Stomach smooth muscle (tissue), 2 donors: ENCODE measurements at regions not wholly inside any gene's neighbourhood (a gene's known extent, or its start where the extent isn't known, plus 50 kb on each side); places are given as distances from the start of the nearest gene placed in this dataset.

Experiments used
- H3K27ac ChIP-seq: one replicate; pipeline ENCODE4 v1.7.0; 2013; ENCODE audit warnings: mild to moderate bottlenecking, low read length, inconsistent platforms
- H3K27me3 ChIP-seq, 2 donors: one replicate each; pipeline ENCODE4 v1.7.0; 2013; ENCODE audit warnings: low read length in 2 of 2; ENCODE audit not compliant: insufficient read depth in 2 of 2, control insufficient read depth in 1 of 2
- H3K36me3 ChIP-seq, 2 donors: one replicate each; pipeline ENCODE4 v1.7.0; 2013; ENCODE audit warnings: low read length in 2 of 2; ENCODE audit not compliant: control insufficient read depth in 2 of 2, insufficient read depth in 2 of 2
- H3K4me1 ChIP-seq: one replicate; pipeline ENCODE4 v1.7.0; 2013; ENCODE audit warnings: low read length; ENCODE audit not compliant: control insufficient read depth, insufficient read depth
- H3K4me3 ChIP-seq, 2 donors: one replicate each; pipeline ENCODE4 v1.7.0; 2013; ENCODE audit warnings: low read length in 2 of 2
- H3K9ac ChIP-seq, 2 donors: one replicate each; pipeline ENCODE4 v1.7.0; 2013; ENCODE audit warnings: low read length in 2 of 2, mild to moderate bottlenecking in 1 of 2
- H3K9me3 ChIP-seq, 2 donors: one replicate each; pipeline ENCODE4 v1.7.0; 2013; ENCODE audit warnings: low read length in 2 of 2; ENCODE audit not compliant: control insufficient read depth in 2 of 2
- donor health status: healthy.
- donor health status: Pancreatic carcinoma.

GRCh38 chr11:80455818-80456217 lies 1015.0 kb upstream of the TENM4 start:
- no peak overlapping the region for H3K9ac ChIP-seq
- no peaks in the 10 kb centered on the region for H3K9me3 ChIP-seq
- H3K27ac ChIP-seq: no peak overlapping the region
- H3K4me3 ChIP-seq: no peak overlapping the region
- H3K27me3 ChIP-seq: no peaks in the 10 kb centered on the region
- H3K36me3 ChIP-seq: no peaks in the 10 kb centered on the region
- H3K4me1 ChIP-seq: no peaks in the 10 kb centered on the region

- Histone ChIP-seq H3K4me3 (no peak overlapping the region), H3K4me1 (no peaks in the 10 kb centered on the region)
Measured at GRCh38 chr11:80451105-80451504, 1010.3 kb upstream of the TENM4 start.

GRCh38 chr11:80448709-80449108 lies 1007.9 kb upstream of the TENM4 start:
- H3K27me3 ChIP-seq: no peaks in the 10 kb centered on the region
- no peaks in the 10 kb centered on the region for H3K9me3 ChIP-seq
- H3K4me3 ChIP-seq: no peak overlapping the region
- H3K4me1 ChIP-seq: no peaks in the 10 kb centered on the region
- H3K9ac ChIP-seq: no peak overlapping the region
- no peak overlapping the region for H3K27ac ChIP-seq
- H3K36me3 ChIP-seq: no peaks in the 10 kb centered on the region

More at GRCh38 chr11:80451105-80451504, 1010.3 kb upstream of the TENM4 start:
- no peaks in the 10 kb centered on the region for H3K27me3 ChIP-seq
- no peaks in the 10 kb centered on the region for H3K9me3 ChIP-seq
- no peaks in the 10 kb centered on the region for H3K36me3 ChIP-seq
- no peak overlapping the region for H3K27ac ChIP-seq
- H3K9ac ChIP-seq: no peak overlapping the region

- H3K4me3 ChIP-seq: no peak overlapping the region
- H3K27me3 ChIP-seq: no peaks in the 10 kb centered on the region
- H3K36me3 ChIP-seq: no peaks in the 10 kb centered on the region
- no peaks in the 10 kb centered on the region for H3K9me3 ChIP-seq
- H3K27ac ChIP-seq: no peak overlapping the region
- H3K9ac ChIP-seq: no peak overlapping the region
- no peaks in the 10 kb centered on the region for H3K4me1 ChIP-seq
Measured at GRCh38 chr11:80443177-80443576, 1002.3 kb upstream of the TENM4 start.

- Histone ChIP-seq H3K9ac (no peak overlapping the region), H3K4me3 (no peak overlapping the region), H3K27ac (no peak overlapping the region), H3K4me1 (no peaks in the 10 kb centered on the region), H3K27me3 (no peaks in the 10 kb centered on the region), H3K9me3 (no peaks in the 10 kb centered on the region), H3K36me3 (no peaks in the 10 kb centered on the region)
Measured at GRCh38 chr11:80441821-80442220, 1001.0 kb upstream of the TENM4 start.

GRCh38 chr11:80440835-80441234 lies 1000.0 kb upstream of the TENM4 start:
- Histone ChIP-seq H3K9me3 (no peaks in the 10 kb centered on the region), H3K9ac (no peak overlapping the region), H3K27ac (no peak overlapping the region), H3K4me1 (no peaks in the 10 kb centered on the region), H3K4me3 (no peak overlapping the region), H3K27me3 (no peaks in the 10 kb centered on the region), H3K36me3 (no peaks in the 10 kb centered on the region)

GRCh38 chr11:80436547-80436946 lies 995.7 kb upstream of the TENM4 start:
- Histone ChIP-seq H3K27me3 (no peaks in the 10 kb centered on the region), H3K27ac (no peak overlapping the region), H3K4me1 (no peaks in the 10 kb centered on the region), H3K36me3 (no peaks in the 10 kb centered on the region), H3K9me3 (no peaks in the 10 kb centered on the region), H3K9ac (no peak overlapping the region), H3K4me3 (no peak overlapping the region)

- H3K27me3 ChIP-seq: no peaks in the 10 kb centered on the region
- H3K4me1 ChIP-seq: no peaks in the 10 kb centered on the region
- H3K4me3 ChIP-seq: no peak overlapping the region
- H3K9ac ChIP-seq: no peak overlapping the region
- no peak overlapping the region for H3K27ac ChIP-seq
- H3K9me3 ChIP-seq: no peaks in the 10 kb centered on the region
- H3K36me3 ChIP-seq: no peaks in the 10 kb centered on the region
Measured at GRCh38 chr11:80435345-80435744, 994.5 kb upstream of the TENM4 start.

GRCh38 chr11:80432057-80432456 lies 991.2 kb upstream of the TENM4 start:
- Histone ChIP-seq H3K27me3 (no peaks in the 10 kb centered on the region), H3K36me3 (no peaks in the 10 kb centered on the region), H3K4me1 (no peaks in the 10 kb centered on the region), H3K9me3 (no peaks in the 10 kb centered on the region), H3K4me3 (no peak overlapping the region), H3K27ac (no peak overlapping the region), H3K9ac (no peak overlapping the region)

GRCh38 chr11:80424012-80424695 lies 983.3 kb upstream of the TENM4 start:
- Histone ChIP-seq H3K27ac (no peak overlapping the region), H3K9ac (no peak overlapping the region), H3K4me3 (no peak overlapping the region), H3K36me3 (no peaks in the 10 kb centered on the region), H3K9me3 (no peaks in the 10 kb centered on the region), H3K27me3 (no peaks in the 10 kb centered on the region), H3K4me1 (no peaks in the 10 kb centered on the region)

GRCh38 chr11:80420374-80420773 lies 979.5 kb upstream of the TENM4 start:
- Histone ChIP-seq H3K4me1 (no peaks in the 10 kb centered on the region), H3K27ac (no peak overlapping the region), H3K36me3 (no peaks in the 10 kb centered on the region), H3K4me3 (no peak overlapping the region), H3K27me3 (no peaks in the 10 kb centered on the region), H3K9ac (no peak overlapping the region), H3K9me3 (no peaks in the 10 kb centered on the region)
